ENCODE measurements at regions not wholly inside any gene's neighbourhood (a gene's known extent, or its start where the extent isn't known, plus 50 kb on each side); places are given as distances from the start of the nearest gene placed in this dataset.
"Not testable (repeated sequence)": the region's sequence is repeated elsewhere in the genome, so short reads cannot be mapped to it uniquely, and the experiment has no call there.

GRCh38 chr10:53536322-53536721 is 763.7 kb upstream of the MBL2 start:
- intact Hi-C loops (cut with DNase I; ENCODE audit: low total_unique reads) = no loop called here
- DNase-seq (ENCODE audit: low spot score in 2 of 2) = no peak
- 70 to 90% methylated on average over 5 of the region's 5 CpGs for WGBS, 2 donors
- no peak for TF ChIP-seq POLR2A (IDR thresholded peaks at IDR 0.05)
- TF ChIP-seq, protein P1, sequence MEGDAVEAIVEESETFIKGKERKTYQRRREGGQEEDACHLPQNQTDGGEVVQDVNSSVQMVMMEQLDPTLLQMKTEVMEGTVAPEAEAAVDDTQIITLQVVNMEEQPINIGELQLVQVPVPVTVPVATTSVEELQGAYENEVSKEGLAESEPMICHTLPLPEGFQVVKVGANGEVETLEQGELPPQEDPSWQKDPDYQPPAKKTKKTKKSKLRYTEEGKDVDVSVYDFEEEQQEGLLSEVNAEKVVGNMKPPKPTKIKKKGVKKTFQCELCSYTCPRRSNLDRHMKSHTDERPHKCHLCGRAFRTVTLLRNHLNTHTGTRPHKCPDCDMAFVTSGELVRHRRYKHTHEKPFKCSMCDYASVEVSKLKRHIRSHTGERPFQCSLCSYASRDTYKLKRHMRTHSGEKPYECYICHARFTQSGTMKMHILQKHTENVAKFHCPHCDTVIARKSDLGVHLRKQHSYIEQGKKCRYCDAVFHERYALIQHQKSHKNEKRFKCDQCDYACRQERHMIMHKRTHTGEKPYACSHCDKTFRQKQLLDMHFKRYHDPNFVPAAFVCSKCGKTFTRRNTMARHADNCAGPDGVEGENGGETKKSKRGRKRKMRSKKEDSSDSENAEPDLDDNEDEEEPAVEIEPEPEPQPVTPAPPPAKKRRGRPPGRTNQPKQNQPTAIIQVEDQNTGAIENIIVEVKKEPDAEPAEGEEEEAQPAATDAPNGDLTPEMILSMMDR (IDR thresholded peaks at IDR 0.05) = no peak
- no peak overlapping the region for H3K4me3 ChIP-seq (ENCODE audit: low read depth, poor library complexity, severe bottlenecking)

DNA sequence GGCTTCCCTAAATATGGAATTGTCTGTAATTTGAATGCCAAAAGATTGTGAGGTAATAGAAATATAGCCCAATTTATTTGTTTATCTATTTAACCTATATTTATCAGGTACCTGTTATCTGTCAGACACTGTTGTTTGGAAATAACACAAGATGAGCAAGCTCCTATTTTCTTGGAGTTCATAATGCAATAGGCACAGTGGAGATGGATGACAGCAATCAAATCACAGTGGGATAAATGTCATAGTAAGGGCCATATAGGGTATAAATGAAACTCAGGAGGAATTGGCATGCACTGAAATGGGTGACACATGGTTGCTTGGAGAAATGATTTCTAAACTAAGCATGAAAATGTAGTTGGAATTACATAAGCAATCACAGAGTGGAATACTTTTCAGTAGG is 761.8 kb upstream of the MBL2 start:
- intact Hi-C loops (cut with DNase I; ENCODE audit: low total_unique reads) = no loop called here
- no peak for DNase-seq (ENCODE audit: low spot score in 2 of 2)
- no peak for TF ChIP-seq POLR2A (IDR thresholded peaks at IDR 0.05)
- TF ChIP-seq, protein P1 (IDR thresholded peaks at IDR 0.05) = no peak
- H3K4me3 ChIP-seq (ENCODE audit: low read depth, poor library complexity, severe bottlenecking) = no peak overlapping the region

DNA sequence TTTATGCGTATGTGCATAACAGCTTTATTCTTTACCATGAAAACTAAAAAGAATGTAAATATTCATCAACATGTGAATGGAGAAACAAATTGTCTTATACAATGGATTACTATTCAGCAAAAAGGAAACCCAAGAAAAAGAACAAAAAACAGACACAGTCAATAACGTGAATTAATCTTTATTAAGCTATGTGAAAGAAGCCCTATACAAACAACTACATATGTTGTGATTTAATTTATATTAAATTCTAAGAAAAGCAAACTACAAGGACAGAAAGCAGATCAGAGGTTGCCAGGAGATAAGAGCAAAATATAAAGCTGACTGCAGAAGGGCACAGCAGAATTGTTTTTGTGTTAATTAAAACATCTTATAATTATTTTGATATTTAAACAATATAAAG is 756.4 kb upstream of the MBL2 start:
- TF ChIP-seq, protein P1 (IDR thresholded peaks at IDR 0.05) = no peak
- TF ChIP-seq POLR2A (IDR thresholded peaks at IDR 0.05) = no peak
- 78 to 81% methylated on average over 2 of the region's 2 CpGs for WGBS, 2 donors
- H3K4me3 ChIP-seq (ENCODE audit: low read depth, poor library complexity, severe bottlenecking) = no peak overlapping the region

GRCh38 chr10:53521046-53521445 is 748.5 kb upstream of the MBL2 start:
- no peak for DNase-seq (ENCODE audit: low spot score in 2 of 2)
- 90% methylated on average over 2 of the region's 2 CpGs for WGBS, 2 donors
- no peak overlapping the region for H3K4me3 ChIP-seq (ENCODE audit: low read depth, poor library complexity, severe bottlenecking)
- intact Hi-C loops (cut with DNase I; ENCODE audit: low total_unique reads) = no loop called here
- TF ChIP-seq POLR2A (IDR thresholded peaks at IDR 0.05) = no peak
- TF ChIP-seq, protein P1 (IDR thresholded peaks at IDR 0.05) = no peak

More for the DNA sequence above, 756.4 kb upstream of the MBL2 start:
- intact Hi-C loops (cut with DNase I; ENCODE audit: low total_unique reads) = no loop called here
- no peak for DNase-seq (ENCODE audit: low spot score in 2 of 2)

GRCh38 chr10:53508197-53508596 is 735.6 kb upstream of the MBL2 start:
- WGBS, 2 donors = 54 to 55% methylated on average over 1 of the region's 1 CpG
- intact Hi-C loops (cut with DNase I; ENCODE audit: low total_unique reads) = no loop called here
- no peak for DNase-seq (ENCODE audit: low spot score in 2 of 2)
- no peak for TF ChIP-seq POLR2A (IDR thresholded peaks at IDR 0.05)
- TF ChIP-seq, protein P1 (IDR thresholded peaks at IDR 0.05) = no peak
- H3K4me3 ChIP-seq (ENCODE audit: low read depth, poor library complexity, severe bottlenecking) = no peak overlapping the region

DNA sequence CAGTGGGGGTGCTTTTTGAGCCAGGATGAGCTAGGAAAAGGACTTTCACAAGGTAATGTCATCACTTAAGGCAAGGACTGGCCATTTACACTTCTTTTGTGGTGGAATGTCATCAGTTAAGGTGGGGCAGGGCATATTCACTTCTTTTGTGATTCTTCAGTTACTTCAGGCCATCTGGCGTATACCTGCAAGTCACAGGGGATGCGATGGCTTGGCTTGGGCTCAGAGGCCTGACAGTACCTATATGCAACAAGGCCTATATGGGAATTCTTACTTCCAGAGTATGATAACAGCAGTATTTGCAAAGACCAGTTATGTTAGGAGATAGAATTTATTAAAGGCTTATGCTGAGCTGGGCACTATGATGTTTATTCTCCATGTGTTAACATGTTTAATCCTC is 731.9 kb upstream of the MBL2 start:
- intact Hi-C loops (cut with DNase I; ENCODE audit: low total_unique reads); H3K4me3 ChIP-seq (ENCODE audit: low read depth, poor library complexity, severe bottlenecking); DNase-seq (ENCODE audit: low spot score in 2 of 2): not testable (repeated sequence)
- 95 to 98% methylated on average over 2 of the region's 2 CpGs for WGBS, 2 donors
